RWPE2 (cell line): ENCODE measurements at regions not wholly inside any gene's neighbourhood (a gene's known extent, or its start where the extent isn't known, plus 50 kb on each side); places are given as distances from the start of the nearest gene placed in this dataset.

ENCODE experiments used
- ATAC-seq: fragments of 200-7000 bp; cut with Tn5 transposase; 3 replicates; pipeline ENCODE4 v1.9.1; 2021; ENCODE audit warnings: low read depth
- DNase-seq: peaks from one replicate; pipeline ENCODE4 v3.0.0-alpha.2; 2020; ENCODE audit warnings: low spot score
- H3K27ac ChIP-seq: fragments of 450-650 bp; 2 replicates; pipeline ENCODE4 v1.5.1; 2017; ENCODE audit warnings: mild to moderate bottlenecking; ENCODE audit not compliant: poor library complexity, severe bottlenecking
- H3K27me3 ChIP-seq: fragments of 250-450 bp; sonication (Bioruptor Pico); 2 replicates; pipeline ENCODE4 v1.5.1; 2021; ENCODE audit warnings: mild to moderate bottlenecking, moderate library complexity; ENCODE audit not compliant: insufficient read depth, poor library complexity, severe bottlenecking
- H3K36me3 ChIP-seq: fragments of 250-450 bp; sonication (Bioruptor Pico); 2 replicates; pipeline ENCODE4 v1.5.1; 2020; ENCODE audit warnings: low read depth, mild to moderate bottlenecking, moderate library complexity
- H3K4me1 ChIP-seq: fragments of 250-450 bp; sonication (Bioruptor Pico); 2 replicates; pipeline ENCODE4 v1.5.1; 2021; ENCODE audit warnings: mild to moderate bottlenecking, moderate library complexity; ENCODE audit not compliant: insufficient read depth, poor library complexity, severe bottlenecking
- H3K4me3 ChIP-seq: fragments of 250-450 bp; sonication (Bioruptor Pico); 2 replicates; pipeline ENCODE4 v1.5.1; 2021; ENCODE audit warnings: mild to moderate bottlenecking, moderate library complexity; ENCODE audit not compliant: severe bottlenecking
- H3K9me3 ChIP-seq: fragments of 250-450 bp; sonication (Bioruptor Pico); 2 replicates; pipeline ENCODE4 v1.5.1; 2021; ENCODE audit warnings: mild to moderate bottlenecking, moderate library complexity; ENCODE audit not compliant: severe bottlenecking
- CTCF ChIP-seq: fragments of 450-650 bp; IDR thresholded peaks from one replicate; pipeline ENCODE4 v1.5.1; 2017; ENCODE audit warnings: mild to moderate bottlenecking, moderate library complexity; ENCODE audit not compliant: poor library complexity, severe bottlenecking

- H3K36me3 ChIP-seq: no peaks in the 10 kb centered on the region
- DNase-seq (no peak), ATAC-seq (no peak)
- no peaks in the 10 kb centered on the region for H3K27me3 ChIP-seq
- H3K4me3 ChIP-seq: no peak overlapping the region
- no peak for TF ChIP-seq CTCF
- H3K27ac ChIP-seq: no peak overlapping the region
- H3K9me3 ChIP-seq: no peaks in the 10 kb centered on the region
- no peaks in the 10 kb centered on the region for H3K4me1 ChIP-seq
These were observed 131.5 kb upstream of the SNTG2 start for GRCh38 chr2:819121-819520.

DNA sequence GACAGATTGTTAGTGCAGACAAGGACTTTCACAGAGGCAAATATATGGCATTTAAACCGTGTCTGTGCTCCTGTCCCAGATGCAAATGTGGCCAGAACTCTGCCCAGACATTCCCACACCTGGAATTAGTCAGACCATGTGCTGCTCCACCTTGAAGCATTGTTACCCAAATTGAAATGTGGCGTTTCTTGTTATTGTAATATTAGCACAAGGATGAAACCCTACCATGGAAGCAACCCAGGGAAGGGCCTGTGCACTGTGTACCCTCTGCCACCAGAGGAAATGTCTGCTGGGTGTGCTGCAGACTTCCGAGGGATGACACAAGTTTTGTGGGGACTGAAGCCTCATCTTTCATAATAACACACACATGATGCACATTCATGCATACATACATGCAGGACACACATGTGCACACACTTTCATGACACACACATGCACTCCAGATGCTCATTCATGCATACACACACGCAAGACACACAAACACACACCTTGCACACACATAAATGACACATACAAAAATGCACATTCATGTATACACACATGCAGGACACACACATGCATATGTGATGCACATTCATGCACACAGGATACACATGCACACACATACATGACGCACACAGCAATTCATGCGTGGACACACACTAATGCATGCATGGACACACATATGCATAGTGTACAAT is 133.2 kb upstream of the SNTG2 start:
- H3K4me3 ChIP-seq: no peak overlapping the region
- H3K27ac ChIP-seq: no peak overlapping the region
- no peaks in the 10 kb centered on the region for H3K27me3 ChIP-seq
- no peaks in the 10 kb centered on the region for H3K4me1 ChIP-seq
- ATAC-seq (no peak), DNase-seq (no peak)
- no peaks in the 10 kb centered on the region for H3K9me3 ChIP-seq
- H3K36me3 ChIP-seq: no peaks in the 10 kb centered on the region
- TF ChIP-seq CTCF: no peak

DNA sequence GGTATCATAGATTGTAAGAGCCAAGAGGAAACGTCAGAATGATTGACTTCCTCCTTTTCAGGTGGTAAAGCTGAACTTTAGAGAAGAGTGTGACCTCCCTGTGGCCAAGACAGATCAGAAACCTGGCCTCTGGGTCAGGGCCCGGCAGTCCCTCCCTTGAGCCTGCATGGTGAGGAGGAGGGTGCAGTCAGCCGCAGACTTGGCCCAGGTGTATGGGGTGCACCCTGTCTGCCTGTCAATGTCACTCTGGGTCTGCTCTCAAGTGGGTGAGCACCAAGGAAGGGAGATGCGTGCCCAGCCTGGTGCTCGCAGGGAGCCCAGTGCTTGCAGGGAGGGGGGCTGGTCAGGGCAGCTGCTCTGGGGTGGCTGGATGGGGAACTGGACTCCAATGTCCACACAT is 134.4 kb upstream of the SNTG2 start:
- DNase-seq (no peak), ATAC-seq (no peak)
- H3K27ac ChIP-seq: no peak overlapping the region
- no peaks in the 10 kb centered on the region for H3K9me3 ChIP-seq
- no peak for TF ChIP-seq CTCF
- H3K4me1 ChIP-seq: no peaks in the 10 kb centered on the region
- no peaks in the 10 kb centered on the region for H3K27me3 ChIP-seq
- no peak overlapping the region for H3K4me3 ChIP-seq
- no peaks in the 10 kb centered on the region for H3K36me3 ChIP-seq

DNA sequence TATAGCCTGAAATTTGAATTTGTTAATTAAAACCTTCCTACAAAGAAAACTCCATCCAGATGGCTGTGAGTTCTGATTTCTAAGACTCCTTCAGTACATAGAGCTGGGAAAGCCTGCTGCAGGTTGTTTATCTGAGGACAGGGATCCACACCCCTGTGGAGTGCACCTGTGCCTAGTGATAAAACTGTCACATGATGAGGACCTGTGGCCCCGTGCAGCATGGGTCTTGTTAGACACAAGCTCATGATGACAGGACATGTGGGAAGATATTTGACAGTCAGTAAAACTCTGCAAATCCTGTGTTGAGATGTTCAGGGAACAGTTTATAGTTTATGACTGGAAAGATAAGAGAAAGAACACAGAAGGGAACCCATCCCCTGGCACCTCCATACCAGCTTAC is 133.2 kb upstream of the TMEM18 start:
- Histone ChIP-seq H3K4me1 (no peaks in the 10 kb centered on the region), H3K36me3 (no peaks in the 10 kb centered on the region), H3K4me3 (no peak overlapping the region), H3K9me3 (no peaks in the 10 kb centered on the region), H3K27me3 (no peaks in the 10 kb centered on the region), H3K27ac (no peak overlapping the region)
- ATAC-seq: no peak
- TF ChIP-seq CTCF: no peak
- no peak for DNase-seq

GRCh38 chr2:807300-807699 is 130.1 kb upstream of the TMEM18 start:
- H3K9me3 ChIP-seq: no peaks in the 10 kb centered on the region
- no peak overlapping the region for H3K27ac ChIP-seq
- ATAC-seq (no peak), DNase-seq (no peak)
- H3K4me1 ChIP-seq: no peaks in the 10 kb centered on the region
- no peak for TF ChIP-seq CTCF
- H3K27me3 ChIP-seq: no peaks in the 10 kb centered on the region
- no peaks in the 10 kb centered on the region for H3K36me3 ChIP-seq
- H3K4me3 ChIP-seq: no peak overlapping the region
